Epithelial cell of esophagus (primary cell): ENCODE measurements at regions not wholly inside any gene's neighbourhood (a gene's known extent, or its start where the extent isn't known, plus 50 kb on each side); places are given as distances from the start of the nearest gene placed in this dataset.

Experiments
- DNase-seq: peaks from one replicate; pipeline ENCODE4 v3.0.0; 2010; ENCODE audit warnings: low read depth
- H3K4me3 ChIP-seq: 2 replicates; pipeline ENCODE4 v1.5.1; 2011; ENCODE audit warnings: mild to moderate bottlenecking, low read length, control low read depth
- CTCF ChIP-seq: IDR thresholded peaks from 2 replicates; pipeline ENCODE4 v1.5.1; 2011; ENCODE audit warnings: low read depth, mild to moderate bottlenecking, low read length, control low read depth, inconsistent platforms; ENCODE audit not compliant: insufficient read depth; ENCODE audit errors: missing control alignments

- no peak overlapping the region for H3K4me3 ChIP-seq
- no peak for TF ChIP-seq CTCF
- no peak for DNase-seq
These were observed 78.4 kb upstream of the ACO1 start for GRCh38 chr9:32306006-32306405.

- no peak overlapping the region for H3K4me3 ChIP-seq
- DNase-seq: no peak
- no peak for TF ChIP-seq CTCF
These were observed 65.0 kb upstream of the ACO1 start for GRCh38 chr9:32319312-32319929.

GRCh38 chr9:32322622-32323021, 61.8 kb upstream of the ACO1 start:
- no peak for DNase-seq
- H3K4me3 ChIP-seq: no peak overlapping the region
- TF ChIP-seq CTCF: no peak

- no peak for DNase-seq
- TF ChIP-seq CTCF: no peak
- H3K4me3 ChIP-seq: no peak overlapping the region
These were observed 58.3 kb upstream of the ACO1 start for GRCh38 chr9:32326146-32326545.

- no peak for TF ChIP-seq CTCF
- DNase-seq: no peak
- no peak overlapping the region for H3K4me3 ChIP-seq
These were observed 53.2 kb upstream of the ACO1 start for GRCh38 chr9:32331240-32331639.

GRCh38 chr9:32334112-32334511, 50.3 kb upstream of the ACO1 start:
- no peak for DNase-seq
- H3K4me3 ChIP-seq: no peak overlapping the region
- TF ChIP-seq CTCF: no peak
